GM23338 (cell line): ENCODE measurements at regions not wholly inside any gene's neighbourhood (a gene's known extent, or its start where the extent isn't known, plus 50 kb on each side); places are given as distances from the start of the nearest gene placed in this dataset.

Experiments
- ATAC-seq: fragments of 200-7000 bp; cut with Tn5 transposase; 3 replicates; pipeline ENCODE4 v1.9.1; 2020
- DNase-seq: peaks from one replicate; pipeline ENCODE4 v3.0.0-alpha.2; 2015; ENCODE audit warnings: low spot score
- H2AFZ ChIP-seq: fragments of 200-600 bp; sonication (generic); 2 replicates; pipeline ENCODE4 v1.8.0; 2016; ENCODE audit warnings: antibody characterized with exemption, mild to moderate bottlenecking, moderate library complexity
- H3F3A ChIP-seq: fragments of 200-600 bp; sonication (generic); replicated peaks from 2 replicates; pipeline ENCODE4 v1.8.0; 2017; ENCODE audit warnings: antibody characterized with exemption, mixed run types, low read depth
- H3K27ac ChIP-seq: fragments of 200-600 bp; sonication (generic); 2 replicates; pipeline ENCODE4 v1.6.1; 2016; ENCODE audit warnings: low read depth
- H3K27me3 ChIP-seq: fragments of 200-600 bp; sonication (generic); 2 replicates; pipeline ENCODE4 v1.8.0; 2016; ENCODE audit warnings: mild to moderate bottlenecking, mixed run types, moderate library complexity; ENCODE audit not compliant: insufficient read depth
- H3K36me3 ChIP-seq: fragments of 200-600 bp; sonication (generic); 2 replicates; pipeline ENCODE4 v1.8.0; 2016; ENCODE audit warnings: mild to moderate bottlenecking; ENCODE audit not compliant: insufficient read depth
- H3K4me1 ChIP-seq: fragments of 200-600 bp; sonication (generic); 2 replicates; pipeline ENCODE4 v1.8.0; 2016; ENCODE audit warnings: mild to moderate bottlenecking, moderate library complexity; ENCODE audit not compliant: insufficient read depth
- H3K4me2 ChIP-seq: fragments of 200-600 bp; sonication (generic); 2 replicates; pipeline ENCODE4 v1.7.1; 2017; ENCODE audit warnings: mixed run types
- H3K4me3 ChIP-seq: fragments of 200-600 bp; sonication (generic); 2 replicates; pipeline ENCODE4 v1.6.1; 2016; ENCODE audit warnings: mixed run types
- H3K79me2 ChIP-seq: fragments of 200-600 bp; sonication (generic); replicated peaks from 2 replicates; pipeline ENCODE4 v1.8.0; 2017; ENCODE audit warnings: mild to moderate bottlenecking; ENCODE audit not compliant: insufficient read depth
- H3K9me2 ChIP-seq: fragments of 200-600 bp; sonication (generic); 2 replicates; pipeline ENCODE4 v1.8.0; 2017; ENCODE audit not compliant: insufficient read depth
- H4K20me1 ChIP-seq: fragments of 200-600 bp; sonication (generic); replicated peaks from 2 replicates; pipeline ENCODE4 v1.8.0; 2017; ENCODE audit warnings: mild to moderate bottlenecking; ENCODE audit not compliant: insufficient read depth
- H3K27ac Mint-ChIP-seq: 2 replicates; pipeline ENCODE4 v1.8.0; 2020; ENCODE audit warnings: inconsistent platforms, mild to moderate bottlenecking, moderate library complexity, mixed read lengths
- H3K27me3 Mint-ChIP-seq: 3 replicates; pipeline ENCODE4 v1.8.0; 2022; ENCODE audit warnings: low read depth, mild to moderate bottlenecking, moderate library complexity, mixed read lengths, inconsistent platforms; ENCODE audit not compliant: insufficient read depth, poor library complexity
- H3K36me3 Mint-ChIP-seq: 3 replicates; pipeline ENCODE4 v1.8.0; 2021; ENCODE audit warnings: low read depth, mild to moderate bottlenecking, inconsistent platforms, moderate library complexity, mixed read lengths
- H3K4me1 Mint-ChIP-seq: 3 replicates; pipeline ENCODE4 v1.8.0; 2020; ENCODE audit warnings: mild to moderate bottlenecking, inconsistent platforms, mixed read lengths
- H3K4me3 Mint-ChIP-seq: 3 replicates; pipeline ENCODE4 v1.8.0; 2021; ENCODE audit warnings: moderate library complexity, mild to moderate bottlenecking, inconsistent platforms, mixed read lengths
- H3K9me3 Mint-ChIP-seq: 3 replicates; pipeline ENCODE4 v1.8.0; 2020; ENCODE audit warnings: moderate library complexity, mild to moderate bottlenecking, inconsistent platforms, mixed read lengths
- CREB1 ChIP-seq: fragments of 250-450 bp; sonication (Bioruptor Pico); IDR thresholded peaks from 2 replicates; pipeline ENCODE4 v1.5.0; 2020; ENCODE audit warnings: low read depth, mild to moderate bottlenecking, moderate library complexity
- CTCF ChIP-seq, 2 experiments: fragments of 200-600 bp in 1 of 2; sonication (generic) in 1 of 2; conservative IDR thresholded peaks; 2 replicates each; pipeline versions ENCODE4 v1.5.1 to v1.6.1; 2016 to 2017; ENCODE audit warnings: antibody characterized with exemption in 2 of 2, low read depth in 2 of 2, mild to moderate bottlenecking in 2 of 2, moderate library complexity in 1 of 2
- ETS1 ChIP-seq: IDR thresholded peaks from 2 replicates; pipeline ENCODE4 v1.6.1; 2016; ENCODE audit warnings: antibody characterized with exemption
- EZH2 ChIP-seq: fragments of 200-600 bp; sonication (generic); IDR thresholded peaks from one replicate; pipeline ENCODE4 v1.8.0; 2017; ENCODE audit warnings: antibody characterized with exemption, mild to moderate bottlenecking, low read depth; ENCODE audit not compliant: unreplicated experiment
- EZH2phosphoT487 ChIP-seq: fragments of 200-600 bp; sonication (generic); IDR thresholded peaks from one replicate; pipeline ENCODE4 v1.8.1; 2018; ENCODE audit warnings: antibody characterized with exemption; ENCODE audit not compliant: unreplicated experiment
- JUNB ChIP-seq: IDR thresholded peaks from one replicate; pipeline ENCODE4 v1.6.1; 2016; ENCODE audit warnings: antibody characterized with exemption; ENCODE audit not compliant: unreplicated experiment
- NANOG ChIP-seq: IDR thresholded peaks from 2 replicates; pipeline ENCODE4 v1.6.1; 2016; ENCODE audit warnings: antibody characterized with exemption, borderline replicate concordance
- POLR2AphosphoS5 ChIP-seq: IDR thresholded peaks from 2 replicates; pipeline ENCODE4 v1.6.1; 2016; ENCODE audit warnings: antibody characterized with exemption, low read depth
- STAT1 ChIP-seq: IDR thresholded peaks from one replicate; pipeline ENCODE4 v1.6.1; 2016; ENCODE audit warnings: antibody characterized with exemption; ENCODE audit not compliant: unreplicated experiment
- ZNF114 ChIP-seq: fragments of 250-450 bp; sonication (Bioruptor Pico); IDR thresholded peaks from 2 replicates; pipeline ENCODE4 v1.5.0; 2020; ENCODE audit warnings: mild to moderate bottlenecking, moderate library complexity
- ZNF331 ChIP-seq: fragments of 250-450 bp; sonication (Bioruptor Pico); IDR thresholded peaks from 2 replicates; pipeline ENCODE4 v1.5.0; 2020; ENCODE audit warnings: low read depth, mild to moderate bottlenecking, moderate library complexity
- TF ChIP-seq, protein P1 (sequence below): IDR thresholded peaks from one replicate; pipeline ENCODE4 v1.6.1; 2018; ENCODE audit warnings: antibody characterized with exemption; ENCODE audit not compliant: unreplicated experiment
- TF ChIP-seq, protein P2 (sequence below): fragments of 250-450 bp; sonication (Bioruptor Pico); IDR thresholded peaks from 2 replicates; pipeline ENCODE4 v1.5.0; 2020; ENCODE audit warnings: mild to moderate bottlenecking, moderate library complexity

GRCh38 chr5:107324809-107325208 lies 345.9 kb downstream of the EFNA5 start:
- no peak overlapping the region for H3K4me2 ChIP-seq
- Mint-ChIP-seq H3K27ac (no peak overlapping the region), H3K27me3 (no peaks in the 10 kb centered on the region), H3K9me3 (no peaks in the 10 kb centered on the region), H3K4me1 (peaks cover 10% of the 10 kb centered on the region; the same call in 2 of the 3 replicates), H3K4me3 (no peak overlapping the region), H3K36me3 (no peaks in the 10 kb centered on the region)
- H2AFZ ChIP-seq: no peak overlapping the region
- no peak overlapping the region for H3K4me3 ChIP-seq
- H4K20me1 ChIP-seq: no peaks in the 10 kb centered on the region
- no peak overlapping the region for H3K27ac ChIP-seq
- no peaks in the 10 kb centered on the region for H3F3A ChIP-seq
- ATAC-seq (no peak), DNase-seq (no peak)
- H3K36me3 ChIP-seq: no peaks in the 10 kb centered on the region
- no peaks in the 10 kb centered on the region for H3K79me2 ChIP-seq
- no peaks in the 10 kb centered on the region for H3K27me3 ChIP-seq
- no peaks in the 10 kb centered on the region for H3K9me2 ChIP-seq
- peaks cover 6% of the 10 kb centered on the region; the same call in 1 of the 2 replicates for H3K4me1 ChIP-seq
- TF ChIP-seq, protein P1, sequence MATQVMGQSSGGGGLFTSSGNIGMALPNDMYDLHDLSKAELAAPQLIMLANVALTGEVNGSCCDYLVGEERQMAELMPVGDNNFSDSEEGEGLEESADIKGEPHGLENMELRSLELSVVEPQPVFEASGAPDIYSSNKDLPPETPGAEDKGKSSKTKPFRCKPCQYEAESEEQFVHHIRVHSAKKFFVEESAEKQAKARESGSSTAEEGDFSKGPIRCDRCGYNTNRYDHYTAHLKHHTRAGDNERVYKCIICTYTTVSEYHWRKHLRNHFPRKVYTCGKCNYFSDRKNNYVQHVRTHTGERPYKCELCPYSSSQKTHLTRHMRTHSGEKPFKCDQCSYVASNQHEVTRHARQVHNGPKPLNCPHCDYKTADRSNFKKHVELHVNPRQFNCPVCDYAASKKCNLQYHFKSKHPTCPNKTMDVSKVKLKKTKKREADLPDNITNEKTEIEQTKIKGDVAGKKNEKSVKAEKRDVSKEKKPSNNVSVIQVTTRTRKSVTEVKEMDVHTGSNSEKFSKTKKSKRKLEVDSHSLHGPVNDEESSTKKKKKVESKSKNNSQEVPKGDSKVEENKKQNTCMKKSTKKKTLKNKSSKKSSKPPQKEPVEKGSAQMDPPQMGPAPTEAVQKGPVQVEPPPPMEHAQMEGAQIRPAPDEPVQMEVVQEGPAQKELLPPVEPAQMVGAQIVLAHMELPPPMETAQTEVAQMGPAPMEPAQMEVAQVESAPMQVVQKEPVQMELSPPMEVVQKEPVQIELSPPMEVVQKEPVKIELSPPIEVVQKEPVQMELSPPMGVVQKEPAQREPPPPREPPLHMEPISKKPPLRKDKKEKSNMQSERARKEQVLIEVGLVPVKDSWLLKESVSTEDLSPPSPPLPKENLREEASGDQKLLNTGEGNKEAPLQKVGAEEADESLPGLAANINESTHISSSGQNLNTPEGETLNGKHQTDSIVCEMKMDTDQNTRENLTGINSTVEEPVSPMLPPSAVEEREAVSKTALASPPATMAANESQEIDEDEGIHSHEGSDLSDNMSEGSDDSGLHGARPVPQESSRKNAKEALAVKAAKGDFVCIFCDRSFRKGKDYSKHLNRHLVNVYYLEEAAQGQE: no peak
- TF ChIP-seq NANOG (no peak), CTCF (conservative IDR thresholded peaks at IDR 0.05; ENCODE audit: low read depth in 2 of 2) (no peak), EZH2 (no peak), ZNF331 (CRISPR knock-in tag) (no peak), JUNB (no peak), EZH2phosphoT487 (no peak), STAT1 (no peak), ETS1 (no peak), ZNF114 (CRISPR knock-in tag) (no peak), POLR2AphosphoS5 (no peak), CREB1 (CRISPR knock-in tag) (no peak)
- TF ChIP-seq, protein P2, sequence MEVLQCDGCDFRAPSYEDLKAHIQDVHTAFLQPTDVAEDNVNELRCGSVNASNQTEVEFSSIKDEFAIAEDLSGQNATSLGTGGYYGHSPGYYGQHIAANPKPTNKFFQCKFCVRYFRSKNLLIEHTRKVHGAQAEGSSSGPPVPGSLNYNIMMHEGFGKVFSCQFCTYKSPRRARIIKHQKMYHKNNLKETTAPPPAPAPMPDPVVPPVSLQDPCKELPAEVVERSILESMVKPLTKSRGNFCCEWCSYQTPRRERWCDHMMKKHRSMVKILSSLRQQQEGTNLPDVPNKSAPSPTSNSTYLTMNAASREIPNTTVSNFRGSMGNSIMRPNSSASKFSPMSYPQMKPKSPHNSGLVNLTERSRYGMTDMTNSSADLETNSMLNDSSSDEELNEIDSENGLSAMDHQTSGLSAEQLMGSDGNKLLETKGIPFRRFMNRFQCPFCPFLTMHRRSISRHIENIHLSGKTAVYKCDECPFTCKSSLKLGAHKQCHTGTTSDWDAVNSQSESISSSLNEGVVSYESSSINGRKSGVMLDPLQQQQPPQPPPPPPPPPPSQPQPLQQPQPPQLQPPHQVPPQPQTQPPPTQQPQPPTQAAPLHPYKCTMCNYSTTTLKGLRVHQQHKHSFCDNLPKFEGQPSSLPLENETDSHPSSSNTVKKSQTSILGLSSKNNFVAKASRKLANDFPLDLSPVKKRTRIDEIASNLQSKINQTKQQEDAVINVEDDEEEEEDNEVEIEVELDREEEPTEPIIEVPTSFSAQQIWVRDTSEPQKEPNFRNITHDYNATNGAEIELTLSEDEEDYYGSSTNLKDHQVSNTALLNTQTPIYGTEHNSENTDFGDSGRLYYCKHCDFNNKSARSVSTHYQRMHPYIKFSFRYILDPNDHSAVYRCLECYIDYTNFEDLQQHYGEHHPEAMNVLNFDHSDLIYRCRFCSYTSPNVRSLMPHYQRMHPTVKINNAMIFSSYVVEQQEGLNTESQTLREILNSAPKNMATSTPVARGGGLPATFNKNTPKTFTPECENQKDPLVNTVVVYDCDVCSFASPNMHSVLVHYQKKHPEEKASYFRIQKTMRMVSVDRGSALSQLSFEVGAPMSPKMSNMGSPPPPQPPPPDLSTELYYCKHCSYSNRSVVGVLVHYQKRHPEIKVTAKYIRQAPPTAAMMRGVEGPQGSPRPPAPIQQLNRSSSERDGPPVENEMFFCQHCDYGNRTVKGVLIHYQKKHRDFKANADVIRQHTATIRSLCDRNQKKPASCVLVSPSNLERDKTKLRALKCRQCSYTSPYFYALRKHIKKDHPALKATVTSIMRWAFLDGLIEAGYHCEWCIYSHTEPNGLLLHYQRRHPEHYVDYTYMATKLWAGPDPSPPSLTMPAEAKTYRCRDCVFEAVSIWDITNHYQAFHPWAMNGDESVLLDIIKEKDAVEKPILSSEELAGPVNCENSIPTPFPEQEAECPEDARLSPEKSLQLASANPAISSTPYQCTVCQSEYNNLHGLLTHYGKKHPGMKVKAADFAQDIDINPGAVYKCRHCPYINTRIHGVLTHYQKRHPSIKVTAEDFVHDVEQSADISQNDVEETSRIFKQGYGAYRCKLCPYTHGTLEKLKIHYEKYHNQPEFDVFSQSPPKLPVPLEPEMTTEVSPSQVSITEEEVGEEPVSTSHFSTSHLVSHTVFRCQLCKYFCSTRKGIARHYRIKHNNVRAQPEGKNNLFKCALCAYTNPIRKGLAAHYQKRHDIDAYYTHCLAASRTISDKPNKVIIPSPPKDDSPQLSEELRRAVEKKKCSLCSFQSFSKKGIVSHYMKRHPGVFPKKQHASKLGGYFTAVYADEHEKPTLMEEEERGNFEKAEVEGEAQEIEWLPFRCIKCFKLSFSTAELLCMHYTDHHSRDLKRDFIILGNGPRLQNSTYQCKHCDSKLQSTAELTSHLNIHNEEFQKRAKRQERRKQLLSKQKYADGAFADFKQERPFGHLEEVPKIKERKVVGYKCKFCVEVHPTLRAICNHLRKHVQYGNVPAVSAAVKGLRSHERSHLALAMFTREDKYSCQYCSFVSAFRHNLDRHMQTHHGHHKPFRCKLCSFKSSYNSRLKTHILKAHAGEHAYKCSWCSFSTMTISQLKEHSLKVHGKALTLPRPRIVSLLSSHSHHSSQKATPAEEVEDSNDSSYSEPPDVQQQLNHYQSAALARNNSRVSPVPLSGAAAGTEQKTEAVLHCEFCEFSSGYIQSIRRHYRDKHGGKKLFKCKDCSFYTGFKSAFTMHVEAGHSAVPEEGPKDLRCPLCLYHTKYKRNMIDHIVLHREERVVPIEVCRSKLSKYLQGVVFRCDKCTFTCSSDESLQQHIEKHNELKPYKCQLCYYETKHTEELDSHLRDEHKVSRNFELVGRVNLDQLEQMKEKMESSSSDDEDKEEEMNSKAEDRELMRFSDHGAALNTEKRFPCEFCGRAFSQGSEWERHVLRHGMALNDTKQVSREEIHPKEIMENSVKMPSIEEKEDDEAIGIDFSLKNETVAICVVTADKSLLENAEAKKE (CRISPR knock-in tag): no peak
